Effector memory CD4-positive, alpha-beta T cell (primary cell): ENCODE measurements at regions not wholly inside any gene's neighbourhood (a gene's known extent, or its start where the extent isn't known, plus 50 kb on each side); places are given as distances from the start of the nearest gene placed in this dataset.
"Not testable (repeated sequence)": the region's sequence is repeated elsewhere in the genome, so short reads cannot be mapped to it uniquely, and the experiment has no call there.

ENCODE experiments used
- DNase-seq, 3 donors: peaks; one replicate each; pipeline ENCODE4 v3.0.0-alpha.2; 2020
- H3K27ac ChIP-seq: 2 replicates; pipeline ENCODE4 v1.7.0; 2013; ENCODE audit warnings: mild to moderate bottlenecking, low read length, moderate library complexity; ENCODE audit not compliant: insufficient read depth, poor library complexity, severe bottlenecking
- H3K27me3 ChIP-seq: replicated peaks from 2 replicates; pipeline ENCODE4 v1.7.0; 2013; ENCODE audit warnings: mild to moderate bottlenecking, low read length; ENCODE audit not compliant: insufficient read depth, control insufficient read depth, poor library complexity, severe bottlenecking
- H3K36me3 ChIP-seq: 2 replicates; pipeline ENCODE4 v1.7.0; 2013; ENCODE audit warnings: mild to moderate bottlenecking, low read length, moderate library complexity; ENCODE audit not compliant: control insufficient read depth, insufficient read depth
- H3K4me1 ChIP-seq: 2 replicates; pipeline ENCODE4 v1.7.0; 2013; ENCODE audit warnings: low read length, mild to moderate bottlenecking; ENCODE audit not compliant: control insufficient read depth, insufficient read depth, poor library complexity, severe bottlenecking
- H3K4me3 ChIP-seq: 2 replicates; pipeline ENCODE4 v1.7.0; 2013; ENCODE audit warnings: low read length, low read depth, mild to moderate bottlenecking; ENCODE audit not compliant: insufficient read depth, poor library complexity, severe bottlenecking
- H3K9me3 ChIP-seq: 2 replicates; pipeline ENCODE4 v1.7.0; 2013; ENCODE audit warnings: mild to moderate bottlenecking, low read length, moderate library complexity; ENCODE audit not compliant: control insufficient read depth

- H3K36me3 ChIP-seq, H3K27me3 ChIP-seq, DNase-seq: not testable (repeated sequence)
Observed at GRCh38 chr12:131296651-131297050, 342.9 kb downstream of the ADGRD1 start.

GRCh38 chr12:131298526-131299369, 345.0 kb downstream of the ADGRD1 start:
- H3K36me3 ChIP-seq, H3K9me3 ChIP-seq, H3K27ac ChIP-seq, DNase-seq, H3K27me3 ChIP-seq, H3K4me1 ChIP-seq, H3K4me3 ChIP-seq: not testable (repeated sequence)

More at GRCh38 chr12:131296651-131297050, 342.9 kb downstream of the ADGRD1 start:
- not testable (repeated sequence) for H3K4me3 ChIP-seq, H3K9me3 ChIP-seq, H3K27ac ChIP-seq, H3K4me1 ChIP-seq

- DNase-seq, H3K9me3 ChIP-seq, H3K4me3 ChIP-seq, H3K36me3 ChIP-seq, H3K27me3 ChIP-seq, H3K4me1 ChIP-seq, H3K27ac ChIP-seq: not testable (repeated sequence)
Observed at GRCh38 chr12:131299370-131299701, 345.6 kb downstream of the ADGRD1 start.

GRCh38 chr12:131303576-131303975, 349.9 kb downstream of the ADGRD1 start:
- not testable (repeated sequence) for H3K27me3 ChIP-seq, H3K36me3 ChIP-seq, H3K4me1 ChIP-seq, H3K9me3 ChIP-seq, H3K4me3 ChIP-seq, DNase-seq, H3K27ac ChIP-seq

GRCh38 chr12:131304642-131305041, 350.9 kb downstream of the ADGRD1 start:
- not testable (repeated sequence) for H3K4me3 ChIP-seq, H3K27me3 ChIP-seq, DNase-seq, H3K36me3 ChIP-seq, H3K9me3 ChIP-seq, H3K4me1 ChIP-seq, H3K27ac ChIP-seq

- no peak overlapping the region for H3K4me3 ChIP-seq
- H3K36me3 ChIP-seq, result no peaks in the 10 kb centered on the region
- no peaks in the 10 kb centered on the region for H3K27me3 ChIP-seq
- DNase-seq, result no peak
- H3K4me1 ChIP-seq, result peaks cover 4% of the 10 kb centered on the region
- H3K9me3 ChIP-seq, result no peaks in the 10 kb centered on the region
- no peak overlapping the region for H3K27ac ChIP-seq
Observed at GRCh38 chr12:131309700-131310099, 356.0 kb downstream of the ADGRD1 start.

GRCh38 chr12:131310227-131310969, 356.7 kb downstream of the ADGRD1 start:
- not testable (repeated sequence) for H3K36me3 ChIP-seq, H3K9me3 ChIP-seq, H3K27me3 ChIP-seq, H3K4me3 ChIP-seq, H3K4me1 ChIP-seq, H3K27ac ChIP-seq, DNase-seq

GRCh38 chr12:131311279-131311722, 357.6 kb downstream of the ADGRD1 start:
- H3K27me3 ChIP-seq, H3K27ac ChIP-seq, DNase-seq, H3K36me3 ChIP-seq, H3K9me3 ChIP-seq, H3K4me1 ChIP-seq, H3K4me3 ChIP-seq: not testable (repeated sequence)

- peaks cover 4% of the 10 kb centered on the region for H3K4me1 ChIP-seq
- H3K9me3 ChIP-seq, result no peaks in the 10 kb centered on the region
- DNase-seq, result no peak
- no peaks in the 10 kb centered on the region for H3K27me3 ChIP-seq
- H3K4me3 ChIP-seq, result no peak overlapping the region
- no peak overlapping the region for H3K27ac ChIP-seq
- H3K36me3 ChIP-seq, result no peaks in the 10 kb centered on the region
Observed at GRCh38 chr12:131311764-131312163, 358.1 kb downstream of the ADGRD1 start.

GRCh38 chr12:131312382-131312781, 358.7 kb downstream of the ADGRD1 start:
- not testable (repeated sequence) for H3K27ac ChIP-seq, H3K9me3 ChIP-seq, H3K36me3 ChIP-seq, H3K4me1 ChIP-seq, DNase-seq, H3K27me3 ChIP-seq, H3K4me3 ChIP-seq
